ENCODE measurements at regions not wholly inside any gene's neighbourhood (a gene's known extent, or its start where the extent isn't known, plus 50 kb on each side); places are given as distances from the start of the nearest gene placed in this dataset.

DNA sequence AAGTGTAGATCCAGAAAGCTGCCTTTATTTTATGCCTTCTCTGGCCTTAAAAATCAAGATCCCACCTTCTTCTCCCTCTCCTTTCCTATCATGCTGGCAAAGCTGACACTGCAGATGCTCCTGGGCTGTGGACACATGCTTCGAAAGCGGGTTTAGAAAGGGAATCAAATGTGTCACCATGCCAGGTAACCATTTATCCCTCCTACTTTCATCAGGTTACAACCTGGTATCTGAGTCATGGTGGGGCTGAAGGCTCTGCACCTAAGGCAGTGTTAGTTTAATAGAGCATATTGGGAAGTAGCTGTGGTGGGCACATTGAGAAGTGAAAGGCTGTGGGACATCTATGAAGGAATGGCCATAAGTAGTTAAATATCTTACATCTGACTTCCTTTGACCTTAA, 69.8 kb downstream of the GJA1 start:
- TF ChIP-seq GATA3 (IDR thresholded peaks at IDR 0.05; ENCODE audit: low read depth, low read length), result no peak
- TF ChIP-seq GATA2 (IDR thresholded peaks at IDR 0.05; ENCODE audit: low read depth, low read length), result no peak

All from SH-SY5Y (cell line).